ENCODE measurements at regions not wholly inside any gene's neighbourhood (a gene's known extent, or its start where the extent isn't known, plus 50 kb on each side); places are given as distances from the start of the nearest gene placed in this dataset.

DNA sequence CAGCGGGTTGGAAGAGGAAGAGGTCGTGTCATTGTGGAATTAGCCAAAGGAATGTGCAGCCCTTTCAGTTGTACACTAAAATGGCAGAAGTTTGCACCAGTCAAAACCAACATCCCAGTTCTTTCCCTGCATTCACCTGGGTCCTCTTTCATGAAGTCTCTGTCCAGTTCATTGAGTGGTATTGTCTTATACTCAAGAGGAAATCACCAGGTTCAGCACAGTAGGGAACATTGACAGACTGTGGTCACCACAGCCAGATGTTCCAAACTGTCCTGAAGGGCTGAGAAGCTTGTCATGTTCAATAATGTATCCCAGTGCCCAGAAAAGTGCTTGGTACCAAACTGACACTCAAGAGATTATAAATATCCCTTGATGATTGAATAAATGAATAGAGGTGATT is 131.6 kb downstream of the GLUL start:
- no peak for TF ChIP-seq CTCF (IDR thresholded peaks at IDR 0.05 in 2 of 3, conservative IDR thresholded peaks at IDR 0.05 in 1 of 3; ENCODE audit: insufficient read depth in 2 of 3, low read depth in 1 of 3, low read length in 3 of 3)
- no peak for TF ChIP-seq ZBTB11 (CRISPR knock-in tag; IDR thresholded peaks at IDR 0.05)
- no peak for TF ChIP-seq ZNF561 (CRISPR knock-in tag; conservative IDR thresholded peaks at IDR 0.05)
- no peak for TF ChIP-seq POLR2A (conservative IDR thresholded peaks at IDR 0.05)
- TF ChIP-seq, protein P1, sequence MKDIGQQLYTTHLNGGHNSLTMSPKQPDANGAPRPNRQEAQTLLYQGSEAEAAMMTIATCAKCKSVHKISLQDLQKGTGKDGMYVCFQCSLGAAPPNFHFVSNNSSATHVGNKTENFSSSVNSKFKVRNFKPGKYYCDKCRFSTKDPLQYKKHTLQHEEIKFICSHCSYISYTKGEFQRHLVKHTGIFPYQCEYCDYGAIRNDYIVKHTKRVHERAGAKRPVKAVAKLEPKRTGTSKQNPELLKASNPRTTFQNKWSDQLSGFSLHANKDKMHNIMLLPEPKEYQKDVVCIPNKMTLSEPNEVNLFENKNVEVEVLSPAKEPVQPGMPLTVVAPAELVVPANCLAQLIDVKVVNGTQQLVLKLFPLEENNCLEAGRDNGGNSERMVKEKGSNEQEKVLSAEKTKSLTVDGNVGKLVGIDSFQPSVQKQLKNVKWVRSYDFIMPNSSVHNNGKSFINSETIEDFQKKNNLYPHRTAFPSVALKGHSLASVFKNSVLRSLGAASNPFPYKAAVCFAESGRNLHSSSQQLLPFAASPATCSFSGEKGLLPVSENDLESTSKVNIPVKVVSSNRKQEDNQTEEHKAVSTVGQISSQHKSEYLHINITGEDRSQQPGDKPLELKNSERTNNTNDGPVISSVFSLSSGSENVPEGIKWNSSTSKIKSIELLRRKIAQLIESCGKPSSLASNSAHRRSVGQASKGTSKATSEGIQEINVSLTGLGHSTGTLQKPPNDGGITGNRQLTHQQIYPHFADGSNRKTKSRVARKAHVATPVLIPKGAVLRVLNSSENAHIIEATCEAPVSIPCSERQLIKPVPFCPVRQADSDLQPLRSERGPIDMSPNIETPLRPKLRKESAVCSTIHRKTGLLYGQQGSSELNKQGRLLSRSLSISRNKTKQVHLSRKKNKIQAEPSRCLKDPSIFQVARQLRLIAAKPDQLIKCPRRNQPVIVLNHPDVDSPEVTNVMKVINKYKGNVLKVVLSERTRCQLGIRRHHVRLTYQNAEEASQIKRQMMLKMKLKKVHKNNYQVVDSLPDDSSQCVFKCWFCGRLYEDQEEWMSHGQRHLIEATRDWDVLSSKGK (CRISPR knock-in tag; IDR thresholded peaks at IDR 0.05): no peak
- no peak for TF ChIP-seq HMG20A (CRISPR knock-in tag; conservative IDR thresholded peaks at IDR 0.05)
- TF ChIP-seq ETS2 (tag; IDR thresholded peaks at IDR 0.05; ENCODE audit: borderline replicate concordance, poor library complexity, severe bottlenecking): no peak
- no peak for TF ChIP-seq POLR2AphosphoS5 (IDR thresholded peaks at IDR 0.05; ENCODE audit: control insufficient read depth, insufficient read depth, low read depth, low read length)
- TF ChIP-seq, protein P2, sequence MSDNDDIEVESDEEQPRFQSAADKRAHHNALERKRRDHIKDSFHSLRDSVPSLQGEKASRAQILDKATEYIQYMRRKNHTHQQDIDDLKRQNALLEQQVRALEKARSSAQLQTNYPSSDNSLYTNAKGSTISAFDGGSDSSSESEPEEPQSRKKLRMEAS (CRISPR knock-in tag; IDR thresholded peaks at IDR 0.05): no peak
- TF ChIP-seq, protein P3, sequence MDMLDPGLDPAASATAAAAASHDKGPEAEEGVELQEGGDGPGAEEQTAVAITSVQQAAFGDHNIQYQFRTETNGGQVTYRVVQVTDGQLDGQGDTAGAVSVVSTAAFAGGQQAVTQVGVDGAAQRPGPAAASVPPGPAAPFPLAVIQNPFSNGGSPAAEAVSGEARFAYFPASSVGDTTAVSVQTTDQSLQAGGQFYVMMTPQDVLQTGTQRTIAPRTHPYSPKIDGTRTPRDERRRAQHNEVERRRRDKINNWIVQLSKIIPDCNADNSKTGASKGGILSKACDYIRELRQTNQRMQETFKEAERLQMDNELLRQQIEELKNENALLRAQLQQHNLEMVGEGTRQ (CRISPR knock-in tag; IDR thresholded peaks at IDR 0.05): no peak
- TF ChIP-seq ZNF24 (IDR thresholded peaks at IDR 0.05): no peak
- TF ChIP-seq GTF2F1 (IDR thresholded peaks at IDR 0.05; ENCODE audit: low read depth, low read length): no peak
- TF ChIP-seq KDM1A (IDR thresholded peaks at IDR 0.05): no peak
- no peak for TF ChIP-seq ESRRA (IDR thresholded peaks at IDR 0.05; ENCODE audit: borderline replicate concordance, low read depth)

Measured in K562 (cell line).